ENCODE measurements at regions not wholly inside any gene's neighbourhood (a gene's known extent, or its start where the extent isn't known, plus 50 kb on each side); places are given as distances from the start of the nearest gene placed in this dataset.

GRCh38 chr18:39486268-39486667 lies 1920.7 kb upstream of the CELF4 start:
- no peaks in the 10 kb centered on the region for H3K4me1 ChIP-seq (ENCODE audit: control insufficient read depth in 2 of 2, insufficient read depth in 2 of 2, low read length in 1 of 2)
- H3K27ac ChIP-seq (ENCODE audit: low read depth in 2 of 2, low read length in 1 of 2): no peak overlapping the region
- 86 to 87% methylated on average over 3 of the region's 3 CpGs for WGBS, 2 donors
- no peak overlapping the region for H3K4me3 ChIP-seq (ENCODE audit: low read depth in 1 of 2, low read length in 2 of 2)
- H3K36me3 ChIP-seq (ENCODE audit: control insufficient read depth in 2 of 2, insufficient read depth in 2 of 2, low read length in 1 of 2): no peaks in the 10 kb centered on the region
- no peaks in the 10 kb centered on the region for H3K27me3 ChIP-seq (ENCODE audit: control insufficient read depth in 1 of 2, insufficient read depth in 2 of 2, low read length in 2 of 2)
- H3K9me3 ChIP-seq (ENCODE audit: control insufficient read depth in 2 of 2, insufficient read depth in 1 of 2, low read depth in 1 of 2, low read length in 1 of 2): no peaks in the 10 kb centered on the region

GRCh38 chr18:39485696-39486095 lies 1920.1 kb upstream of the CELF4 start:
- H3K27ac ChIP-seq (ENCODE audit: low read depth in 2 of 2, low read length in 1 of 2): no peak overlapping the region
- 55 to 76% methylated on average over 1 of the region's 1 CpG for WGBS, 2 donors
- H3K27me3 ChIP-seq (ENCODE audit: control insufficient read depth in 1 of 2, insufficient read depth in 2 of 2, low read length in 2 of 2): no peaks in the 10 kb centered on the region
- H3K4me1 ChIP-seq (ENCODE audit: control insufficient read depth in 2 of 2, insufficient read depth in 2 of 2, low read length in 1 of 2): no peaks in the 10 kb centered on the region
- no peaks in the 10 kb centered on the region for H3K36me3 ChIP-seq (ENCODE audit: control insufficient read depth in 2 of 2, insufficient read depth in 2 of 2, low read length in 1 of 2)
- H3K9me3 ChIP-seq (ENCODE audit: control insufficient read depth in 2 of 2, insufficient read depth in 1 of 2, low read depth in 1 of 2, low read length in 1 of 2): no peaks in the 10 kb centered on the region
- H3K4me3 ChIP-seq (ENCODE audit: low read depth in 1 of 2, low read length in 2 of 2): no peak overlapping the region

DNA sequence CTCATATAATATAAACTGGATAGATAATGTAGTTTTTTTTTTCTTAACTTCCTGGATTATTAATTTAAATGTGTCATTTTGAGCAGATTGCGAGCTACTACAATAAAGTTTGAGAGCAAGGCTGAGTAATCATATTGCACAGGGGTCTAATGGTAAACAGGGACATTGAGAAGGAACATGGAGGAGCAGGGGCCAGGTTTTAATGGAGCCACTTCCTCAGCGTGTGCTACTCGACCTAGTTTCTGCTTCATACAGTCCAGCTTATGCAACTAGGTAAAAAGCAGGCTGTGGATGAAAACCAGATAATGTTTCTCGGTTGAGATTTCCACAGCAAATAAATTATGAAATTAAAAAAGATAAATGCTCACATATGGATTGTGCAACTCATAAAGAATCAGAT lies 1915.7 kb upstream of the CELF4 start:
- Histone ChIP-seq H3K4me3 (ENCODE audit: low read depth in 1 of 2, low read length in 2 of 2) (no peak overlapping the region), H3K36me3 (ENCODE audit: control insufficient read depth in 2 of 2, insufficient read depth in 2 of 2, low read length in 1 of 2) (no peaks in the 10 kb centered on the region), H3K4me1 (ENCODE audit: control insufficient read depth in 2 of 2, insufficient read depth in 2 of 2, low read length in 1 of 2) (no peaks in the 10 kb centered on the region), H3K27ac (ENCODE audit: low read depth in 2 of 2, low read length in 1 of 2) (no peak overlapping the region), H3K9me3 (ENCODE audit: control insufficient read depth in 2 of 2, insufficient read depth in 1 of 2, low read depth in 1 of 2, low read length in 1 of 2) (no peaks in the 10 kb centered on the region), H3K27me3 (ENCODE audit: control insufficient read depth in 1 of 2, insufficient read depth in 2 of 2, low read length in 2 of 2) (no peaks in the 10 kb centered on the region)
- WGBS, 2 donors: 60 to 66% methylated on average over 4 of the region's 4 CpGs

- Histone ChIP-seq H3K27me3 (ENCODE audit: control insufficient read depth in 1 of 2, insufficient read depth in 2 of 2, low read length in 2 of 2) (no peaks in the 10 kb centered on the region), H3K4me1 (ENCODE audit: control insufficient read depth in 2 of 2, insufficient read depth in 2 of 2, low read length in 1 of 2) (no peaks in the 10 kb centered on the region), H3K4me3 (ENCODE audit: low read depth in 1 of 2, low read length in 2 of 2) (no peak overlapping the region), H3K9me3 (ENCODE audit: control insufficient read depth in 2 of 2, insufficient read depth in 1 of 2, low read depth in 1 of 2, low read length in 1 of 2) (no peaks in the 10 kb centered on the region), H3K36me3 (ENCODE audit: control insufficient read depth in 2 of 2, insufficient read depth in 2 of 2, low read length in 1 of 2) (no peaks in the 10 kb centered on the region), H3K27ac (ENCODE audit: low read depth in 2 of 2, low read length in 1 of 2) (no peak overlapping the region)
- WGBS, 2 donors: 59 to 67% methylated on average over 4 of the region's 4 CpGs
Observed at GRCh38 chr18:39480494-39481195, 1915.0 kb upstream of the CELF4 start.

- H3K36me3 ChIP-seq (ENCODE audit: control insufficient read depth in 2 of 2, insufficient read depth in 2 of 2, low read length in 1 of 2): no peaks in the 10 kb centered on the region
- no peak overlapping the region for H3K4me3 ChIP-seq (ENCODE audit: low read depth in 1 of 2, low read length in 2 of 2)
- H3K27me3 ChIP-seq (ENCODE audit: control insufficient read depth in 1 of 2, insufficient read depth in 2 of 2, low read length in 2 of 2): no peaks in the 10 kb centered on the region
- no peaks in the 10 kb centered on the region for H3K4me1 ChIP-seq (ENCODE audit: control insufficient read depth in 2 of 2, insufficient read depth in 2 of 2, low read length in 1 of 2)
- H3K9me3 ChIP-seq (ENCODE audit: control insufficient read depth in 2 of 2, insufficient read depth in 1 of 2, low read depth in 1 of 2, low read length in 1 of 2): no peaks in the 10 kb centered on the region
- H3K27ac ChIP-seq (ENCODE audit: low read depth in 2 of 2, low read length in 1 of 2): no peak overlapping the region
Observed at GRCh38 chr18:39464006-39464405, 1898.4 kb upstream of the CELF4 start.

GRCh38 chr18:39462436-39462835 lies 1896.8 kb upstream of the CELF4 start:
- Histone ChIP-seq H3K4me3 (ENCODE audit: low read depth in 1 of 2, low read length in 2 of 2) (no peak overlapping the region), H3K4me1 (ENCODE audit: control insufficient read depth in 2 of 2, insufficient read depth in 2 of 2, low read length in 1 of 2) (no peaks in the 10 kb centered on the region), H3K27me3 (ENCODE audit: control insufficient read depth in 1 of 2, insufficient read depth in 2 of 2, low read length in 2 of 2) (no peaks in the 10 kb centered on the region), H3K27ac (ENCODE audit: low read depth in 2 of 2, low read length in 1 of 2) (no peak overlapping the region), H3K36me3 (ENCODE audit: control insufficient read depth in 2 of 2, insufficient read depth in 2 of 2, low read length in 1 of 2) (no peaks in the 10 kb centered on the region), H3K9me3 (ENCODE audit: control insufficient read depth in 2 of 2, insufficient read depth in 1 of 2, low read depth in 1 of 2, low read length in 1 of 2) (no peaks in the 10 kb centered on the region)
- 67 to 73% methylated on average over 1 of the region's 1 CpG for WGBS, 2 donors

DNA sequence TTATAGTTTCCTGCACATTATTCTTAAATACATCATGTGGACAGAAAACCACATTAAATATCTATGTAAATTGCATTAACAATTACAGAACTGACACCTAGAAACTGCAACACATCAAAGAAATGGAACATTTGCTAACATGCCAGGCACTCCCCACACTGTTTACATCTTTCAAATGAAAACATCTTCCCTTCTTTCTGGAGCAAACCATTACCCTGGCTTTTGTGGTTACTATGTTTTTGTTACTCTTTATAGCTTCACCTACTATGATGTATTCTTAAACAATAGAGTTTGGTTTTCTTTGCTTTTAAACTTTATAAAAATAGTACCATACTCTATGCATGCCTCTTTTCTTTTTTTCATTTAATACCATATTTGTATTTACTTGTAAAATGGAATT lies 1894.5 kb upstream of the CELF4 start:
- no peak overlapping the region for H3K27ac ChIP-seq (ENCODE audit: low read depth in 2 of 2, low read length in 1 of 2)
- H3K36me3 ChIP-seq (ENCODE audit: control insufficient read depth in 2 of 2, insufficient read depth in 2 of 2, low read length in 1 of 2): no peaks in the 10 kb centered on the region
- no peaks in the 10 kb centered on the region for H3K27me3 ChIP-seq (ENCODE audit: control insufficient read depth in 1 of 2, insufficient read depth in 2 of 2, low read length in 2 of 2)
- H3K4me3 ChIP-seq (ENCODE audit: low read depth in 1 of 2, low read length in 2 of 2): no peak overlapping the region
- no peaks in the 10 kb centered on the region for H3K4me1 ChIP-seq (ENCODE audit: control insufficient read depth in 2 of 2, insufficient read depth in 2 of 2, low read length in 1 of 2)
- no peaks in the 10 kb centered on the region for H3K9me3 ChIP-seq (ENCODE audit: control insufficient read depth in 2 of 2, insufficient read depth in 1 of 2, low read depth in 1 of 2, low read length in 1 of 2)

DNA sequence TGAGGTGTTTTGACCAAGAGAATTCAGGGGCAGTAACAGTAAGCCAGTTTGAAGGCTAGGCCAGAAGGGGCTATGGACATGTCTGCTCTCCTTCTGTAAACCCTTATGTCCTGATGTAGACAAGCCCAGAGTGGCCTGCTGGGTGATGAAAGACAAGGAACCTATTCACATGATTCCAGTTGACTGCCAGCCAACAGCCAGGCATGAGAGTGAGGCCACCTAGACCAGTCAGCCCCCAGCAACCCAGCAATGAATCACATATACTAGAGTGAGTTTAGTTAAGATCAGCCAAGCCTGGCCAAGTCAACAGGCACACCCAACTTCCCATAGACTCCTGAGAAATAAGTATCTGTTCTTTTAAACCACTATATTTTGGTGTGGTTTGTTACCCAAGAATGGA lies 1889.7 kb upstream of the CELF4 start:
- Histone ChIP-seq H3K4me3 (ENCODE audit: low read depth in 1 of 2, low read length in 2 of 2) (no peak overlapping the region), H3K36me3 (ENCODE audit: control insufficient read depth in 2 of 2, insufficient read depth in 2 of 2, low read length in 1 of 2) (no peaks in the 10 kb centered on the region), H3K27ac (ENCODE audit: low read depth in 2 of 2, low read length in 1 of 2) (no peak overlapping the region), H3K27me3 (ENCODE audit: control insufficient read depth in 1 of 2, insufficient read depth in 2 of 2, low read length in 2 of 2) (no peaks in the 10 kb centered on the region), H3K4me1 (ENCODE audit: control insufficient read depth in 2 of 2, insufficient read depth in 2 of 2, low read length in 1 of 2) (no peaks in the 10 kb centered on the region), H3K9me3 (ENCODE audit: control insufficient read depth in 2 of 2, insufficient read depth in 1 of 2, low read depth in 1 of 2, low read length in 1 of 2) (no peaks in the 10 kb centered on the region)

DNA sequence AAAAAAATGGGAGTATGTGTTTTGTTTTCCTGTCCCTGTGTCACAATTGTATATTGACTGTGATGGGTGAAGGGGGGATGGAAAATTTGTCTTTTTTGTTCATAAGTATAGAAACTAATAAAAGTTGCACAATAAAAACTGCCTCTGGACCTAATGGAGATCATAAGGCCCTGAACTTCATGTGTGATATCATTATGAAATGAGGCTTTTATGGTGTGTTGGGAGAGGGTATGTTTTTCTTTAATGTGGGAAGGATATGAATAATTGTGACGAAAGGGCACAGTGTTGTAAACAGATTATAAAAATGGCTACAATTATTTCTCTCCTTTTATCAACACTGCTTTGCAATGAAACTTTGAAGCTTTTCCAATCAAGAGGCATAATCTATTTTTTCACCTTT lies 1889.3 kb upstream of the CELF4 start:
- no peaks in the 10 kb centered on the region for H3K27me3 ChIP-seq (ENCODE audit: control insufficient read depth in 1 of 2, insufficient read depth in 2 of 2, low read length in 2 of 2)

GRCh38 chr18:39453882-39454281 lies 1888.3 kb upstream of the CELF4 start:
- 3% methylated on average over 2 of the region's 2 CpGs for WGBS, 2 donors
- Histone ChIP-seq H3K4me3 (ENCODE audit: low read depth in 1 of 2, low read length in 2 of 2) (peak overlapping the region in 1 of 2 donors; percentile 33), H3K4me1 (ENCODE audit: control insufficient read depth in 2 of 2, insufficient read depth in 2 of 2, low read length in 1 of 2) (no peaks in the 10 kb centered on the region), H3K27me3 (ENCODE audit: control insufficient read depth in 1 of 2, insufficient read depth in 2 of 2, low read length in 2 of 2) (no peaks in the 10 kb centered on the region), H3K36me3 (ENCODE audit: control insufficient read depth in 2 of 2, insufficient read depth in 2 of 2, low read length in 1 of 2) (no peaks in the 10 kb centered on the region), H3K27ac (ENCODE audit: low read depth in 2 of 2, low read length in 1 of 2) (no peak overlapping the region), H3K9me3 (ENCODE audit: control insufficient read depth in 2 of 2, insufficient read depth in 1 of 2, low read depth in 1 of 2, low read length in 1 of 2) (no peaks in the 10 kb centered on the region)

More for the DNA sequence above, 1889.3 kb upstream of the CELF4 start:
- Histone ChIP-seq H3K27ac (ENCODE audit: low read depth in 2 of 2, low read length in 1 of 2) (no peak overlapping the region), H3K36me3 (ENCODE audit: control insufficient read depth in 2 of 2, insufficient read depth in 2 of 2, low read length in 1 of 2) (no peaks in the 10 kb centered on the region), H3K9me3 (ENCODE audit: control insufficient read depth in 2 of 2, insufficient read depth in 1 of 2, low read depth in 1 of 2, low read length in 1 of 2) (no peaks in the 10 kb centered on the region), H3K4me3 (ENCODE audit: low read depth in 1 of 2, low read length in 2 of 2) (no peak overlapping the region), H3K4me1 (ENCODE audit: control insufficient read depth in 2 of 2, insufficient read depth in 2 of 2, low read length in 1 of 2) (no peaks in the 10 kb centered on the region)
- WGBS, 2 donors: 71 to 85% methylated on average over 1 of the region's 1 CpG

Measured in esophagus (tissue), 2 donors.